IMR-90 (cell line): ENCODE measurements at regions not wholly inside any gene's neighbourhood (a gene's known extent, or its start where the extent isn't known, plus 50 kb on each side); places are given as distances from the start of the nearest gene placed in this dataset.

Experiments used
- ATAC-seq: fragments of 200-7000 bp; cut with Tn5 transposase; 2 replicates; pipeline ENCODE4 v1.9.1; 2020; ENCODE audit warnings: low read depth, mild to moderate bottlenecking, moderate library complexity
- BruUV-seq: library from RNA; stranded (reverse); fragments of 400-500 nt; replicated peaks from 2 replicates; lab custom pipeline; 2021; lab: Mats Ljungman, UMichigan
- CTCF ChIA-PET: fragments of 300-600 bp; formaldehyde crosslinking; extraction: SDS; loops from one replicate; lab custom pipeline; 2021; ENCODE audit warnings: antibody characterized with exemption; lab: Yijun Ruan, JAX
- POLR2A ChIA-PET: fragments of 300-600 bp; sonication (Branson Sonifier 250); formaldehyde crosslinking; loops from one replicate; lab custom pipeline; 2022; ENCODE audit warnings: antibody characterized with exemption; ENCODE audit not compliant: unreplicated experiment; lab: Charles Lee
- DNase-seq: peaks from one replicate; pipeline ENCODE4 v3.0.0; 2013
- H2AFZ ChIP-seq: replicated peaks from 2 replicates; pipeline ENCODE3; 2013; ENCODE audit warnings: low read length, mild to moderate bottlenecking; ENCODE audit not compliant: poor library complexity
- H2AK5ac ChIP-seq: 2 replicates; pipeline ENCODE4 v1.6.1; 2013; ENCODE audit warnings: low read depth, low read length, inconsistent platforms
- H2AK9ac ChIP-seq: replicated peaks from 2 replicates; pipeline ENCODE3; 2013; ENCODE audit warnings: mild to moderate bottlenecking, low read depth, low read length, moderate library complexity; ENCODE audit not compliant: poor library complexity
- H2BK120ac ChIP-seq: 2 replicates; pipeline ENCODE4 v1.6.1; 2013; ENCODE audit warnings: low read depth, low read length, inconsistent platforms
- H2BK15ac ChIP-seq: 3 replicates; pipeline ENCODE4 v1.6.1; 2013; ENCODE audit warnings: low read depth, low read length, inconsistent platforms
- H2BK20ac ChIP-seq: 2 replicates; pipeline ENCODE4 v1.6.1; 2013; ENCODE audit warnings: low read depth, mild to moderate bottlenecking, inconsistent platforms, low read length, moderate library complexity
- H2BK5ac ChIP-seq: 2 replicates; pipeline ENCODE4 v1.6.1; 2013; ENCODE audit warnings: mild to moderate bottlenecking, low read depth, low read length, inconsistent platforms; ENCODE audit not compliant: poor library complexity, severe bottlenecking
- H3K14ac ChIP-seq: replicated peaks from 2 replicates; pipeline ENCODE4 v1.6.1; 2013; ENCODE audit warnings: low read depth, low read length, inconsistent platforms
- H3K18ac ChIP-seq: 2 replicates; pipeline ENCODE4 v1.6.1; 2013; ENCODE audit warnings: low read depth, low read length, control low read depth
- H3K23ac ChIP-seq: 2 replicates; pipeline ENCODE4 v1.6.1; 2013; ENCODE audit warnings: low read depth, low read length, inconsistent platforms
- H3K27ac ChIP-seq: 2 replicates; pipeline ENCODE4 v1.5.1; 2013; ENCODE audit warnings: mild to moderate bottlenecking, control low read depth, low read length; ENCODE audit not compliant: insufficient read depth
- H3K27me3 ChIP-seq: 2 replicates; pipeline ENCODE4 v1.6.1; 2013; ENCODE audit warnings: low read length; ENCODE audit not compliant: control insufficient read depth, insufficient read depth
- H3K36me3 ChIP-seq: 2 replicates; pipeline ENCODE4 v1.6.1; 2013; ENCODE audit warnings: low read length, mixed read lengths; ENCODE audit not compliant: control insufficient read depth, insufficient read depth
- H3K4ac ChIP-seq: 2 replicates; pipeline ENCODE4 v1.6.1; 2013; ENCODE audit warnings: low read depth, low read length, inconsistent platforms
- H3K4me1 ChIP-seq: 2 replicates; pipeline ENCODE4 v1.6.1; 2013; ENCODE audit warnings: low read length, mixed read lengths; ENCODE audit not compliant: control insufficient read depth, insufficient read depth
- H3K4me2 ChIP-seq: 2 replicates; pipeline ENCODE4 v1.6.1; 2013; ENCODE audit warnings: low read depth, mild to moderate bottlenecking, control low read depth, low read length, moderate library complexity
- H3K4me3 ChIP-seq: 2 replicates; pipeline ENCODE4 v1.5.1; 2013; ENCODE audit warnings: low read depth, mild to moderate bottlenecking, control low read depth, low read length, moderate library complexity; ENCODE audit not compliant: insufficient read depth
- H3K56ac ChIP-seq: 2 replicates; pipeline ENCODE4 v1.6.1; 2013; ENCODE audit warnings: low read length, inconsistent platforms; ENCODE audit not compliant: insufficient read depth; ENCODE audit errors: extremely low read depth
- H3K79me1 ChIP-seq, 2 experiments: 2 replicates each; pipeline ENCODE4 v1.6.1; 2013; ENCODE audit warnings: low read length in 2 of 2, inconsistent platforms in 1 of 2, low read depth in 1 of 2
- H3K9ac ChIP-seq: 2 replicates; pipeline ENCODE4 v1.6.1; 2013; ENCODE audit warnings: low read depth, low read length, control low read depth
- H3K9me1 ChIP-seq: 2 replicates; pipeline ENCODE4 v1.6.1; 2013; ENCODE audit warnings: low read length, inconsistent platforms; ENCODE audit not compliant: insufficient read depth
- H3K9me3 ChIP-seq: 2 replicates; pipeline ENCODE4 v1.6.1; 2013; ENCODE audit warnings: low read length; ENCODE audit not compliant: control insufficient read depth, insufficient read depth
- H4K20me1 ChIP-seq: 2 replicates; pipeline ENCODE4 v1.6.1; 2013; ENCODE audit warnings: low read length, inconsistent platforms; ENCODE audit not compliant: insufficient read depth
- H4K5ac ChIP-seq: 2 replicates; pipeline ENCODE4 v1.6.1; 2013; ENCODE audit warnings: mild to moderate bottlenecking, low read depth, low read length, control low read depth
- H4K8ac ChIP-seq, 2 experiments: 2 replicates each; pipeline ENCODE4 v1.6.1; 2013; ENCODE audit warnings: low read depth in 2 of 2, low read length in 2 of 2, control low read depth in 1 of 2, inconsistent platforms in 1 of 2
- H4K91ac ChIP-seq: 2 replicates; pipeline ENCODE4 v1.6.1; 2013; ENCODE audit warnings: low read depth, low read length, inconsistent platforms; ENCODE audit not compliant: insufficient read depth
- CHD1 ChIP-seq: IDR thresholded peaks from 2 replicates; pipeline ENCODE4 v1.6.1; 2012; ENCODE audit warnings: low read depth, low read length, improper control_type of control experiment
- ELK1 ChIP-seq: fragments of 150-350 bp; IDR thresholded peaks from 2 replicates; pipeline ENCODE4 v1.6.1; 2016; ENCODE audit warnings: low read depth, mild to moderate bottlenecking, low read length, moderate library complexity, borderline replicate concordance
- MAFK ChIP-seq: IDR thresholded peaks from 2 replicates; pipeline ENCODE4 v1.6.1; 2012; ENCODE audit warnings: low read depth, low read length, improper control_type of control experiment
- MAZ ChIP-seq: IDR thresholded peaks from 2 replicates; pipeline ENCODE4 v1.6.1; 2012; ENCODE audit warnings: low read depth, mild to moderate bottlenecking, low read length, improper control_type of control experiment, moderate library complexity, borderline replicate concordance
- MXI1 ChIP-seq: IDR thresholded peaks from 2 replicates; pipeline ENCODE4 v1.6.1; 2012; ENCODE audit warnings: low read depth, mild to moderate bottlenecking, low read length, moderate library complexity, borderline replicate concordance
- POLR2A ChIP-seq: IDR thresholded peaks from 2 replicates; pipeline ENCODE4 v1.6.1; 2012; ENCODE audit warnings: mild to moderate bottlenecking, low read depth, low read length
- RAD21 ChIP-seq: IDR thresholded peaks from 2 replicates; pipeline ENCODE4 v1.6.1; 2012; ENCODE audit warnings: low read length, improper control_type of control experiment
- RCOR1 ChIP-seq: IDR thresholded peaks from 2 replicates; pipeline ENCODE4 v1.6.1; 2012; ENCODE audit warnings: mild to moderate bottlenecking, low read length, improper control_type of control experiment; ENCODE audit not compliant: insufficient replicate concordance
- RFX5 ChIP-seq: IDR thresholded peaks from 2 replicates; pipeline ENCODE4 v1.8.0; 2012; ENCODE audit warnings: low read depth, mild to moderate bottlenecking, low read length, moderate library complexity
- WGBS, 2 experiments: methylation state at CpG; one replicate each; pipeline versions ENCODE4 v1.1.5 to v1.1.7; 2013; ENCODE audit warnings: missing lambda C conversion rate in 2 of 2; ENCODE audit not compliant: insufficient read length in 1 of 2; ENCODE audit errors: extremely low coverage in 2 of 2; 5-methylcytosine and 5-hydroxymethylcytosine counted together
- dilution Hi-C: fragments of 300-500 bp; cut with HindIII; formaldehyde crosslinking; loops from one replicate; pipeline ENCODE4 v1.14.3; 2018; ENCODE audit warnings: low sequenced_read_pairs; ENCODE audit not compliant: unreplicated experiment
- in situ Hi-C: fragments of 300-500 bp; cut with MboI; formaldehyde crosslinking; loops from 3 replicates; pipeline ENCODE4 v1.14.3; 2019; ENCODE audit warnings: low sequenced_read_pairs, inconsistent platforms, mixed read lengths
- intact Hi-C: fragments of 100-400 bp; cut with micrococcal nuclease; formaldehyde crosslinking; loops from 2 replicates; pipeline ENCODE4 v1.10.0; 2022

DNA sequence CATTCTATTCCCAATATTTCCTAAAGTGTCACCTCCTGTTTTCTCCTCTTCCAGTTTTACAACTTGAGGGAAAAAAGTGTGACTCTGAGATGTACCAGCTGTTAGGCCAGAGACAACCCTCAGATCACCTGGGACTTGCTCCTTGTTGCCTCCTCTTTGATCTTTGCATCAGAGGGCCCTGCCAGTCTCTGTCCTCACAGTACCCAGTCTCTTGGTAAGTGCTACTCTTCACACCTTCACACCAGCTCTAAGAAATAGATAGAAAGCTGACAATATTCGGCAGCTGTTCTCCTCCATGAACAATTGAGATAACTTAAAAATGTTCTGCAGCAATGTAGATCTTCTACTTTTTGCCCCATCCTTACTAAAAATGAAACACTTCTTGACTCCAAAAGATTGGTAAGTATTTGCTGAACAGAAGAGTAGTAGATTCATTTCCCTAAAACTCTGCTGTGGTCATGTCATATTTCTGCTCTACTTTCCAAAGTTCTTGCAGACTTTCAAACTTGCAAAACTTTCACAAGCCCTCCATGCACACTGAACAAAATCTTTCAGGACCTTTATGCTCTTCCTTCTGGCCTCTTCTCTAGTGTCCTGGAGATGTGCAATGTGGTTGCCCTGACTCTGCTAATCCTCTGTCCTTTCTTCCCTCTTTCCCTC is 188.6 kb downstream of the SNX18 start:
- Histone ChIP-seq H3K18ac (peak overlapping the region; percentile 76), H3K4me1 (peaks cover 18% of the 10 kb centered on the region), H3K27ac (peak overlapping the region; percentile 24; the same call in 1 of the 2 replicates), H4K8ac (peak overlapping the region in 1 of 2 experiments; percentile 50; a peak in 1 of 4 replicates), H3K79me1 (peaks cover 5 to 21% of the 10 kb centered on the region in 2 experiments; a peak in 3 of 4 replicates), H3K4me3 (no peak overlapping the region), H2BK15ac (peak overlapping the region; percentile 92; the same call in 2 of the 3 replicates), H3K27me3 (no peaks in the 10 kb centered on the region), H2AK5ac (peak overlapping the region; percentile 62; the same call in 1 of the 2 replicates), H3K56ac (no peak overlapping the region; the same call in 1 of the 2 replicates), H3K36me3 (no peaks in the 10 kb centered on the region), H2AFZ (no peak overlapping the region), H3K9ac (no peak overlapping the region), H2BK120ac (peak overlapping the region; percentile 76), H3K23ac (0 out of 2 replicates have a peak overlapping the region, but pooled peaks have one; percentile 17), H3K9me1 (peaks cover 9% of the 10 kb centered on the region), H2BK20ac (peak overlapping the region; percentile 84), H3K9me3 (no peaks in the 10 kb centered on the region), H4K5ac (peak overlapping the region; percentile 73), H2BK5ac (no peak overlapping the region), H3K14ac (peak overlapping the region; percentile 83), H3K4me2 (no peak overlapping the region), H3K4ac (peak overlapping the region; percentile 69; the same call in 1 of the 2 replicates), H4K20me1 (no peaks in the 10 kb centered on the region), H4K91ac (peak overlapping the region; percentile 57; the same call in 1 of the 2 replicates), H2AK9ac (no peak overlapping the region)
- DNase-seq: no peak
- ATAC-seq: no peak
- in situ Hi-C loops (no loop called here), dilution Hi-C loops (no loop called here), intact Hi-C loops (no loop called here)
- TF ChIP-seq MAFK (no peak), CHD1 (no peak), MXI1 (no peak), MAZ (no peak), RCOR1 (no peak), RAD21 (no peak), ELK1 (no peak), POLR2A (no peak), RFX5 (no peak)
- no TSS peak for BruUV-seq
- POLR2A ChIA-PET: no interaction called here
- no CpG with 5 or more reads among the region's 1 CpG for WGBS, 2 experiments
- CTCF ChIA-PET: no interaction called here
